Neural progenitor cell (in vitro differentiated cells): ENCODE measurements at regions not wholly inside any gene's neighbourhood (a gene's known extent, or its start where the extent isn't known, plus 50 kb on each side); places are given as distances from the start of the nearest gene placed in this dataset.
A peak's percentile ranks its signal among the peaks of the same experiment; 100 is the strongest.

ENCODE experiments used
- DNase-seq: peaks from one replicate; pipeline ENCODE4 v3.0.0-alpha.2; 2016; ENCODE audit warnings: low spot score
- H2AFZ ChIP-seq: fragments of 200-600 bp; sonication (generic); replicated peaks from 2 replicates; pipeline ENCODE4 v1.6.1; 2016; ENCODE audit warnings: antibody characterized with exemption
- H3F3A ChIP-seq: fragments of 200-600 bp; sonication (generic); 2 replicates; pipeline ENCODE4 v1.6.1; 2016; ENCODE audit warnings: antibody characterized with exemption, low read depth
- H3K27ac ChIP-seq: fragments of 200-600 bp; sonication (generic); 2 replicates; pipeline ENCODE4 v1.5.1; 2016; ENCODE audit warnings: mild to moderate bottlenecking
- H3K27me3 ChIP-seq: fragments of 200-600 bp; sonication (generic); 2 replicates; pipeline ENCODE4 v1.6.1; 2016; ENCODE audit warnings: mild to moderate bottlenecking, moderate library complexity
- H3K36me3 ChIP-seq: fragments of 200-600 bp; sonication (generic); 2 replicates; pipeline ENCODE4 v1.5.1; 2016
- H3K4me1 ChIP-seq: fragments of 200-600 bp; sonication (generic); 2 replicates; pipeline ENCODE4 v1.6.1; 2016; ENCODE audit warnings: mixed run types
- H3K4me2 ChIP-seq: fragments of 200-600 bp; sonication (generic); 2 replicates; pipeline ENCODE4 v1.6.1; 2016
- H3K4me3 ChIP-seq: fragments of 200-600 bp; sonication (generic); 2 replicates; pipeline ENCODE4 v1.5.1; 2016
- H3K79me2 ChIP-seq: fragments of 200-600 bp; sonication (generic); 2 replicates; pipeline ENCODE4 v1.6.1; 2016; ENCODE audit warnings: low read depth
- H3K9ac ChIP-seq: fragments of 200-600 bp; sonication (generic); 2 replicates; pipeline ENCODE4 v1.6.1; 2016
- H3K9me3 ChIP-seq: fragments of 200-600 bp; sonication (generic); 2 replicates; pipeline ENCODE4 v1.5.1; 2016; ENCODE audit warnings: low read depth
- H4K20me1 ChIP-seq: fragments of 200-600 bp; sonication (generic); 2 replicates; pipeline ENCODE4 v1.6.1; 2016; ENCODE audit warnings: low read depth
- H3K27ac Mint-ChIP-seq: 3 replicates; pipeline ENCODE4 v1.8.0; 2021; ENCODE audit warnings: mixed read lengths
- H3K27me3 Mint-ChIP-seq: 2 replicates; pipeline ENCODE4 v1.8.0; 2022; ENCODE audit warnings: low read depth, mild to moderate bottlenecking, inconsistent platforms, moderate library complexity, mixed read lengths; ENCODE audit not compliant: insufficient read depth
- H3K36me3 Mint-ChIP-seq: 3 replicates; pipeline ENCODE4 v1.8.0; 2021; ENCODE audit warnings: mixed read lengths
- H3K4me1 Mint-ChIP-seq: 3 replicates; pipeline ENCODE4 v1.8.0; 2021; ENCODE audit warnings: mixed read lengths
- H3K4me3 Mint-ChIP-seq: 3 replicates; pipeline ENCODE4 v1.8.0; 2021; ENCODE audit warnings: mild to moderate bottlenecking, moderate library complexity, mixed read lengths
- H3K9me3 Mint-ChIP-seq: 3 replicates; pipeline ENCODE4 v1.8.0; 2020; ENCODE audit warnings: mixed read lengths
- EZH2 ChIP-seq: fragments of 200-600 bp; sonication (generic); IDR thresholded peaks from 2 replicates; pipeline ENCODE4 v1.6.1; 2017; ENCODE audit warnings: antibody characterized with exemption, mild to moderate bottlenecking, moderate library complexity
- EZH2phosphoT487 ChIP-seq: fragments of 200-600 bp; sonication (generic); IDR thresholded peaks from 2 replicates; pipeline ENCODE4 v1.6.1; 2017; ENCODE audit warnings: antibody characterized with exemption
- TF ChIP-seq, protein P1 (sequence below): fragments of 200-600 bp; sonication (generic); IDR thresholded peaks from 2 replicates; pipeline ENCODE4 v1.5.1; 2017; ENCODE audit warnings: antibody characterized with exemption, mild to moderate bottlenecking

DNA sequence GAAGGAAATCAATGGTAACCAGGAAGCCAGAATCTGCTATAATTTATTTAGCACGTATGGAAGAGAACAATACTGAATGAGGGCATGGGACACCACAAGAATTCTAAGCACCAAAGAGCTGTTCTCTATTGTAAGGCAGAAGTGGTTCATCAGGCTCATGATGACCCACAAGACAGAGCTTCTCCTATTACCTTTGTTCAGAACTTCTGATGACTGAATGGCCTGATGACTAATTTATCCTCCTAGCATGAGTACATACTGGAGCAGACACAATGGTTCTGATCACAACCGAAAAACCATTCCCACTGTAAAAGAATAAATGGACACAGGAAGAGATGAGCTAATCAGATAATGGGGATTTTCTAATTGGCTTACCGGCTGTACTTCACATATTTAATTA is 329.8 kb upstream of the PDE4D start:
- TF ChIP-seq, protein P1, sequence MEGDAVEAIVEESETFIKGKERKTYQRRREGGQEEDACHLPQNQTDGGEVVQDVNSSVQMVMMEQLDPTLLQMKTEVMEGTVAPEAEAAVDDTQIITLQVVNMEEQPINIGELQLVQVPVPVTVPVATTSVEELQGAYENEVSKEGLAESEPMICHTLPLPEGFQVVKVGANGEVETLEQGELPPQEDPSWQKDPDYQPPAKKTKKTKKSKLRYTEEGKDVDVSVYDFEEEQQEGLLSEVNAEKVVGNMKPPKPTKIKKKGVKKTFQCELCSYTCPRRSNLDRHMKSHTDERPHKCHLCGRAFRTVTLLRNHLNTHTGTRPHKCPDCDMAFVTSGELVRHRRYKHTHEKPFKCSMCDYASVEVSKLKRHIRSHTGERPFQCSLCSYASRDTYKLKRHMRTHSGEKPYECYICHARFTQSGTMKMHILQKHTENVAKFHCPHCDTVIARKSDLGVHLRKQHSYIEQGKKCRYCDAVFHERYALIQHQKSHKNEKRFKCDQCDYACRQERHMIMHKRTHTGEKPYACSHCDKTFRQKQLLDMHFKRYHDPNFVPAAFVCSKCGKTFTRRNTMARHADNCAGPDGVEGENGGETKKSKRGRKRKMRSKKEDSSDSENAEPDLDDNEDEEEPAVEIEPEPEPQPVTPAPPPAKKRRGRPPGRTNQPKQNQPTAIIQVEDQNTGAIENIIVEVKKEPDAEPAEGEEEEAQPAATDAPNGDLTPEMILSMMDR = no peak
- TF ChIP-seq EZH2phosphoT487 (no peak), EZH2 (no peak)
- Mint-ChIP-seq H3K4me3 (no peak overlapping the region), H3K4me1 (no peaks in the 10 kb centered on the region), H3K36me3 (no peaks in the 10 kb centered on the region), H3K27ac (no peak overlapping the region), H3K27me3 (no peaks in the 10 kb centered on the region), H3K9me3 (no peaks in the 10 kb centered on the region)
- Histone ChIP-seq H3K27me3 (no peaks in the 10 kb centered on the region), H3K4me1 (no peaks in the 10 kb centered on the region), H3K27ac (no peak overlapping the region), H3K4me2 (no peak overlapping the region), H3K79me2 (no peaks in the 10 kb centered on the region), H3K36me3 (no peaks in the 10 kb centered on the region), H3K4me3 (no peak overlapping the region), H3K9me3 (no peaks in the 10 kb centered on the region), H3K9ac (no peak overlapping the region), H3F3A (no peaks in the 10 kb centered on the region), H2AFZ (no peak overlapping the region), H4K20me1 (no peaks in the 10 kb centered on the region)
- no peak for DNase-seq

DNA sequence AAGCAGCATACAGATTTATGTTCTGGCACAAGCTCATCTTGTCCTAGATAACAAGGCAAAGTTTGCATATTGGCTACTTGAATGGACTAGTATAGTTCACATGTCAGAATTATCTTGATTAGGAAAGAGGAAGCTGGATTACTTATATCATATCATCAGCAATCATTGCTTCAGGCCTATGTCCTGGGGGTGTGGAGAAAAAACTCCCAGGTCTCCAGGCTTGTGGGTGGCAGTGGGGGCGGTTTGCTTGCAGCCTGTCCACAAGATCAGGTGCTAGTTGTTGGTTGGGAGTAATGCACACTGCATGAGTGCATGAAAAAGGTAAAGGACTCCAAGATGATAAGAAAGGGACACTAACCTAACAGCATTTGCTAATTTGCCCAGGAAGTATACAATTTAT is 326.4 kb upstream of the PDE4D start:
- no peaks in the 10 kb centered on the region for H3K4me1 Mint-ChIP-seq
- H3K27ac Mint-ChIP-seq = no peak overlapping the region
- no peaks in the 10 kb centered on the region for H3F3A ChIP-seq
- H3K4me1 ChIP-seq = no peaks in the 10 kb centered on the region
- no peak overlapping the region for H3K4me3 Mint-ChIP-seq
- no peaks in the 10 kb centered on the region for H4K20me1 ChIP-seq
- H3K79me2 ChIP-seq = no peaks in the 10 kb centered on the region
- TF ChIP-seq EZH2phosphoT487 = no peak
- no peak for TF ChIP-seq EZH2
- TF ChIP-seq, protein P1 = no peak
- no peak overlapping the region for H2AFZ ChIP-seq
- no peak overlapping the region for H3K9ac ChIP-seq
- no peak for DNase-seq
- no peaks in the 10 kb centered on the region for H3K36me3 Mint-ChIP-seq
- no peaks in the 10 kb centered on the region for H3K9me3 Mint-ChIP-seq
- H3K36me3 ChIP-seq = no peaks in the 10 kb centered on the region
- H3K4me2 ChIP-seq = no peak overlapping the region
- no peaks in the 10 kb centered on the region for H3K9me3 ChIP-seq
- H3K4me3 ChIP-seq = no peak overlapping the region
- no peaks in the 10 kb centered on the region for H3K27me3 ChIP-seq
- no peak overlapping the region for H3K27ac ChIP-seq
- H3K27me3 Mint-ChIP-seq = no peaks in the 10 kb centered on the region

- Histone ChIP-seq H4K20me1 (no peaks in the 10 kb centered on the region), H3K27me3 (no peaks in the 10 kb centered on the region), H3F3A (no peaks in the 10 kb centered on the region), H3K9ac (no peak overlapping the region), H3K36me3 (no peaks in the 10 kb centered on the region), H3K4me3 (no peak overlapping the region), H3K79me2 (no peaks in the 10 kb centered on the region), H3K27ac (no peak overlapping the region), H3K9me3 (no peaks in the 10 kb centered on the region), H3K4me1 (no peaks in the 10 kb centered on the region), H3K4me2 (no peak overlapping the region), H2AFZ (no peak overlapping the region)
- Mint-ChIP-seq H3K4me1 (peaks cover 3% of the 10 kb centered on the region), H3K27ac (no peak overlapping the region), H3K9me3 (no peaks in the 10 kb centered on the region), H3K27me3 (no peaks in the 10 kb centered on the region), H3K4me3 (no peak overlapping the region), H3K36me3 (no peaks in the 10 kb centered on the region)
- TF ChIP-seq, protein P1 = no peak
- no peak for TF ChIP-seq EZH2
- no peak for TF ChIP-seq EZH2phosphoT487
- DNase-seq = peak; percentile 10
These were observed 317.3 kb upstream of the PDE4D start for GRCh38 chr5:60210810-60211209.
